A549 (cell line): ENCODE measurements at regions not wholly inside any gene's neighbourhood (a gene's known extent, or its start where the extent isn't known, plus 50 kb on each side); places are given as distances from the start of the nearest gene placed in this dataset.

ENCODE experiments used
- CHD4 ChIP-seq: fragments of 200-600 bp; sonication (generic); IDR thresholded peaks from 2 replicates; pipeline ENCODE4 v1.6.1; 2016; ENCODE audit warnings: antibody characterized with exemption, mild to moderate bottlenecking, borderline replicate concordance
- CTCF ChIP-seq: fragments of >200 bp; sonication (Bioruptor Twin); formaldehyde crosslinking; IDR thresholded peaks from 3 replicates; pipeline ENCODE4 v1.5.1; 2016
- NPAS2 ChIP-seq: fragments of 250-450 bp; sonication (Bioruptor Pico); IDR thresholded peaks from 2 replicates; pipeline ENCODE4 v1.8.0; 2022; ENCODE audit warnings: mild to moderate bottlenecking, moderate library complexity, borderline replicate concordance
- RAD21 ChIP-seq, 2 experiments: fragments of >200 bp in 1 of 2; sonication (Bioruptor Twin) in 1 of 2; formaldehyde crosslinking in 1 of 2; IDR thresholded peaks in 1 of 2; conservative IDR thresholded peaks in 1 of 2; 2 replicates in 1 of 2; 3 replicates in 1 of 2; pipeline ENCODE4 v1.6.1; 2012 to 2018; ENCODE audit warnings: inconsistent platforms in 1 of 2

- TF ChIP-seq RAD21 (conservative IDR thresholded peaks at IDR 0.05 in 1 of 2, IDR thresholded peaks at IDR 0.05 in 1 of 2) (no peak), CTCF (no peak), CHD4 (no peak), NPAS2 (CRISPR knock-in tag) (no peak)
Measured at GRCh38 chr18:78634061-78634696, 345.4 kb upstream of the SALL3 start.
